Activated T-helper 17 cell treated with anti-CD3 and anti-CD28 coated beads, Interleukin-2, amount 50 U/mL, for 72 hours (primary cell): ENCODE measurements at regions not wholly inside any gene's neighbourhood (a gene's known extent, or its start where the extent isn't known, plus 50 kb on each side); places are given as distances from the start of the nearest gene placed in this dataset.
A peak's percentile ranks its signal among the peaks of the same experiment; 100 is the strongest.

ENCODE experiments used
- ATAC-seq: fragments of 150-1000 bp; cut with Tn5 transposase; replicated peaks from 2 replicates; pipeline ENCODE4 v1.10.0; 2021; ENCODE audit warnings: mild to moderate bottlenecking, moderate library complexity
- H3K27ac Mint-ChIP-seq: one replicate; pipeline ENCODE4 v1.8.0; 2022; ENCODE audit warnings: mixed read lengths
- H3K27me3 Mint-ChIP-seq: one replicate; pipeline ENCODE4 v1.8.0; 2022; ENCODE audit warnings: mixed read lengths
- H3K36me3 Mint-ChIP-seq: one replicate; pipeline ENCODE4 v1.8.0; 2022; ENCODE audit warnings: low read depth, mild to moderate bottlenecking, mixed read lengths
- H3K4me1 Mint-ChIP-seq: one replicate; pipeline ENCODE4 v1.8.0; 2022; ENCODE audit warnings: mixed read lengths
- H3K4me3 Mint-ChIP-seq: one replicate; pipeline ENCODE4 v1.8.0; 2022; ENCODE audit warnings: mild to moderate bottlenecking, mixed read lengths
- H3K9me3 Mint-ChIP-seq: one replicate; pipeline ENCODE4 v1.8.0; 2022; ENCODE audit warnings: mixed read lengths

DNA sequence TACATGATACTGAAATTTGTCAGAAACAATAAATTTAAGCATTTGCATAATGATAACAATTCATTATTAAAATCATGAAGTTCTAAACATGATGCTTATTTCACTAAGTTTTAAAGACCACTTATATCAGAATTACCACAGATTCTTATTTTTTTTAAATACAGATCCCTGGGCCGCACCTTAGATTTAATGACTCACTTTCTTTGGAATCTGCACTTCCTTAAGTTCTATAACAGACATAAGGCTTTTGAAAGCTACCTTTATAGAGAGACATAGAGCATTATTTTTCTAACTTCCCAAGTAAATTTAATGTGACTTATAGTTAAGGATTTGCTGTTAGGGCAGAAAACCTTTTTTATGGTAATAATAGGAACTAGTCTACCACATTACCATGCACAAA, 214.9 kb downstream of the IPMK start:
- H3K36me3 Mint-ChIP-seq = no peaks in the 10 kb centered on the region
- H3K27me3 Mint-ChIP-seq = no peaks in the 10 kb centered on the region
- no peak overlapping the region for H3K27ac Mint-ChIP-seq
- no peak for ATAC-seq
- H3K9me3 Mint-ChIP-seq = no peaks in the 10 kb centered on the region
- no peaks in the 10 kb centered on the region for H3K4me1 Mint-ChIP-seq
- H3K4me3 Mint-ChIP-seq = no peak overlapping the region

DNA sequence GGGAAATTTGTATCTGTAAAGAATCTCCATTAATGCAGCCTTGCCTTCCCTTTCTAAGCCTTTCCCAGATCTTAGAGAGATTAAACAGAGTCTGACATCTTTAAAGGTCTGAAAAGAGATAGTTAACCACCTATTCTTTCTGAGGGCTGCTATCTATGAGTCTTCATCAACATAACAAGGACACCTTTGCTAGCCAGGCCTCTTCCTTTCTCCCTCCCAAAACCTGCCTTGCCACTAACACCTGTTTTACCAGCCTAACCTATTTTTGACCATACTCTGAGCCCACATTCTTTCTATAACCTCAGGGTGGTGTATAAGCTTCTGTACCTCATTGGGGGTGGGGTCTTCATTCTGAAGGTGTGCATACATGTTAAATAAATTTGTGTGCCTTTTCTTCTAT, 217.1 kb downstream of the IPMK start:
- Mint-ChIP-seq H3K27ac (no peak overlapping the region), H3K36me3 (no peaks in the 10 kb centered on the region), H3K4me1 (no peaks in the 10 kb centered on the region), H3K9me3 (no peaks in the 10 kb centered on the region), H3K4me3 (no peak overlapping the region), H3K27me3 (peaks cover 6% of the 10 kb centered on the region)
- no peak for ATAC-seq

GRCh38 chr10:58048936-58049335, 218.8 kb downstream of the IPMK start:
- Mint-ChIP-seq H3K9me3 (no peaks in the 10 kb centered on the region), H3K27ac (no peak overlapping the region), H3K36me3 (no peaks in the 10 kb centered on the region), H3K4me3 (no peak overlapping the region), H3K4me1 (no peaks in the 10 kb centered on the region), H3K27me3 (peaks cover 6% of the 10 kb centered on the region)
- ATAC-seq = no peak

DNA sequence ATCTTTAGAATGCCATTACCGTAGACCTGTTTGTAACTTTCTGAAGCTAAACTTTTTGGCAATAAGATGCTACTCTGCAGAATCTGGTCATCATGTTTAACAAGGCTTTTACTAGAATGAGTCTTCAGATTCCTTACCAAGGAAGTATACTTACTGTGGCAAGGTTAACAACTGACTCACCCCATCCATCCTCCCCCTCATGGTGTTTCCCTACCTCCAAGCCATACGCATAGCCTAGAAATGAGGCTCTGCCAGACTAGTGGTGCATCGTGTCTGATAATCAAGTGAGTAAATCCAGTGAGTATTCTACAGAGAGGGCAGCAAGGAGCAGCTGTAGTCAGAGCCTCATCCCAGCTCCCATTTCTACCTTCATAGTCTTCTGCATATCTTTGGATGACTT, 223.6 kb downstream of the IPMK start:
- Mint-ChIP-seq H3K4me1 (no peaks in the 10 kb centered on the region), H3K27ac (no peak overlapping the region), H3K4me3 (no peak overlapping the region), H3K9me3 (peaks cover 8% of the 10 kb centered on the region), H3K27me3 (peaks cover 10% of the 10 kb centered on the region), H3K36me3 (no peaks in the 10 kb centered on the region)
- ATAC-seq = no peak

DNA sequence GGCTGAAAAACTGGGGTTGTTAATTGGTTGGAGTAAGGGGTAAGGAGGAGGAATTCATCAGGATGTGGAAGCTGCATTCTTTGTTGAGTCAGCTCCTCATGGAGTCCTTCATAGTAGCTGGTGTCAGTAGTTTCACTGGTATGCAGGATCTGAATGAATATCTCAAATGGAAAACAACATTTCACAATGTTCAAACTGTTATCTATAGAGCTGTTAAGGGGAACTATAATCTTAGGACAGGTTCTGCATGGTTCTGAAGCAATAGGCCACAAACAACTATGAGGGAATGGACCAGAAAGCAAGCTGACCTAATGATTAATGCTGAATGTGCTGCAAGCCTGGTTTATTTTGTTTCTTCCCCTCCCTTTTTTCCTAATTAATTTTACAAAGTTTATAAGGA, 225.8 kb downstream of the IPMK start:
- H3K4me3 Mint-ChIP-seq = no peak overlapping the region
- peaks cover 8% of the 10 kb centered on the region for H3K9me3 Mint-ChIP-seq
- no peaks in the 10 kb centered on the region for H3K36me3 Mint-ChIP-seq
- no peaks in the 10 kb centered on the region for H3K4me1 Mint-ChIP-seq
- ATAC-seq = no peak
- H3K27ac Mint-ChIP-seq = no peak overlapping the region
- H3K27me3 Mint-ChIP-seq = peaks cover 5% of the 10 kb centered on the region

DNA sequence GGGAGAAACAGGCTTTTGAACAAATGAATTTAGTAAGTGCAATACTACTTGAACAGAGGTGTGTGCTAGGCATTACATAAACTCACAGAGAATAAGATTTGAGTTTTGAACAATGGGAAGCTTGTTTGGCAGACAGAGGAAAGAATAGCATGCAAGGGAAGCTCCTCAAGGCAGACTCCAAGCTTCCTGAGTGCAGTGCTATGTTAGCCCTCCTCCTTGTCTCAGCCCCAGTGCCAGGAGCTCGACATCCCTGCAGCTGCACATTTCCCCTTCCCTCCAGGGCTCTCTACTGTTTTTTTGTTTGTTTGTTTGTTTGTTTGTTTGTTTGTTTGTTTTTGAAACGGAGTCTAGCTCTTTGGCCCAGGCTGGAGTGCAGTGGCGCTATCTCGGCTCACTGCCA, 237.5 kb downstream of the IPMK start:
- Mint-ChIP-seq H3K4me1 (no peaks in the 10 kb centered on the region), H3K27ac (no peak overlapping the region), H3K9me3 (peaks cover 5% of the 10 kb centered on the region), H3K27me3 (peaks cover 7% of the 10 kb centered on the region), H3K4me3 (no peak overlapping the region), H3K36me3 (no peaks in the 10 kb centered on the region)
- no peak for ATAC-seq

GRCh38 chr10:58028597-58029366, 238.9 kb downstream of the IPMK start:
- Mint-ChIP-seq H3K9me3 (no peaks in the 10 kb centered on the region), H3K27me3 (no peaks in the 10 kb centered on the region), H3K4me3 (no peak overlapping the region), H3K27ac (no peak overlapping the region), H3K36me3 (no peaks in the 10 kb centered on the region), H3K4me1 (no peaks in the 10 kb centered on the region)
- ATAC-seq = no peak

- H3K27ac Mint-ChIP-seq = no peak overlapping the region
- no peaks in the 10 kb centered on the region for H3K27me3 Mint-ChIP-seq
- H3K9me3 Mint-ChIP-seq = peaks cover 5% of the 10 kb centered on the region
- H3K4me3 Mint-ChIP-seq = no peak overlapping the region
- no peaks in the 10 kb centered on the region for H3K4me1 Mint-ChIP-seq
- no peak for ATAC-seq
- no peaks in the 10 kb centered on the region for H3K36me3 Mint-ChIP-seq
Measured at GRCh38 chr10:58027426-58027825, 240.3 kb downstream of the IPMK start.

GRCh38 chr10:58026036-58026435, 241.7 kb downstream of the IPMK start:
- no peak overlapping the region for H3K27ac Mint-ChIP-seq
- H3K36me3 Mint-ChIP-seq = no peaks in the 10 kb centered on the region
- no peak for ATAC-seq
- H3K4me3 Mint-ChIP-seq = no peak overlapping the region
- H3K4me1 Mint-ChIP-seq = no peaks in the 10 kb centered on the region
- H3K9me3 Mint-ChIP-seq = peaks cover 5% of the 10 kb centered on the region
- H3K27me3 Mint-ChIP-seq = no peaks in the 10 kb centered on the region

DNA sequence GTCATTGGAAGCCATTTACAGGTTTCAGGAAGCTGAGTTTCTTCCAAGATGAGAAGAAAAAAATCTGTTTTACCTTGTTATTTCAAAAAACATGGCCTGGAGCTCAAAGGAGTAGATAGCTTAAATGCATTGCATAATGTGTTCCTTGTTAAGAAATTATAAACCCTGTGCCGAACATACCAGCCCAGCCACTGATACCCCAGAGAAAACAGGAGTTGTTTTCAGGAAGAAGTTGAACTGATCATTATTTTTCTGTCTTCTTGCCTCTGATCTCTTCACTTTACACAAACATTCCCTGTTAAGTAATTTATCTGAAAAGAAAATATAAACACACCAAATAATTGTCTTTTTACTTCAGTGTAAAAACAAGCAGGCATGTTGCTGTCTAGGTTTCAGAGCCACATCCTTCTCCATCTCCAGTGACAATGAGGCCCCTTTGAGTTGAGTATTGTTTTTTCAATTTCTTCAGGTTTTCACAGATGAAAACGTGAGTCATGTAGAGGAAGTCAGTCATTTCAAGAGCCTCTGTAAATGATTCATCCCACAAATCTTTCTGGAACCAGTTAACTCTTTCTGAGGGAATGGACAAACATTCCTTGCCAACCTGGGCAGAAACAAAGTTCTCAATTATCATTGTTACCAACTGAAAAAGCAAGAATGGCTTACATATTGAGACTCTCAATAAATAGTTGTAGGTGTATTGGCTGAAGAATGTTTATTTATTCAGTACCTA, 244.2 kb downstream of the IPMK start:
- Mint-ChIP-seq H3K27ac (no peak overlapping the region), H3K36me3 (no peaks in the 10 kb centered on the region), H3K9me3 (peaks cover 5% of the 10 kb centered on the region), H3K4me1 (no peaks in the 10 kb centered on the region), H3K27me3 (no peaks in the 10 kb centered on the region), H3K4me3 (no peak overlapping the region)
- peak; percentile 63 for ATAC-seq

- no peak overlapping the region for H3K4me3 Mint-ChIP-seq
- no peaks in the 10 kb centered on the region for H3K27me3 Mint-ChIP-seq
- ATAC-seq = no peak
Measured at GRCh38 chr10:58019863-58020537, 247.7 kb downstream of the IPMK start.

GRCh38 chr10:58017719-58018367, 249.9 kb downstream of the IPMK start:
- H3K27me3 Mint-ChIP-seq = no peaks in the 10 kb centered on the region
- no peak overlapping the region for H3K4me3 Mint-ChIP-seq
- no peak for ATAC-seq
- H3K9me3 Mint-ChIP-seq = peaks cover 2% of the 10 kb centered on the region
- H3K4me1 Mint-ChIP-seq = no peaks in the 10 kb centered on the region
- no peak overlapping the region for H3K27ac Mint-ChIP-seq
- no peaks in the 10 kb centered on the region for H3K36me3 Mint-ChIP-seq

More at GRCh38 chr10:58019863-58020537, 247.7 kb downstream of the IPMK start:
- Mint-ChIP-seq H3K36me3 (no peaks in the 10 kb centered on the region), H3K9me3 (peaks cover 5% of the 10 kb centered on the region), H3K27ac (no peak overlapping the region), H3K4me1 (no peaks in the 10 kb centered on the region)

- no peaks in the 10 kb centered on the region for H3K27me3 Mint-ChIP-seq
- H3K27ac Mint-ChIP-seq = no peak overlapping the region
- H3K4me3 Mint-ChIP-seq = no peak overlapping the region
- H3K36me3 Mint-ChIP-seq = no peaks in the 10 kb centered on the region
- H3K9me3 Mint-ChIP-seq = no peaks in the 10 kb centered on the region
- no peak for ATAC-seq
- no peaks in the 10 kb centered on the region for H3K4me1 Mint-ChIP-seq
Measured at GRCh38 chr10:58016614-58017013, 251.1 kb downstream of the IPMK start.

DNA sequence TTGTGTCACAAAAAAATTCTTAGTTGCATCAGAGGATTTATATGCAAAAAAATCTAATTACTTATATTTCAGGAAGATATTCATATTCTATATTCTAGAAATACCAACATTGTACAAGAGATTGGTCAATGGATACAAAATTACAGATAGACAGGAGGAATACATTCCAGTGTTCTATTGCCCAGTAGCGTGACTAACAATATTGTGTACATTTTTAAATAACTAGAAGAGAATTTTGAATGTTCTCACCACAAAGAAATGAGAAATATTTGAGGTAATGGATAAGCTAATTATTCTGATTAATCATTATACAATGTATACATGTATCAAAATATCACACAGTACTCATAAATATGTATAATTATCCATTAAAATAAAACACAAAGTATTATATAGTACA, 253.3 kb downstream of the IPMK start:
- H3K4me1 Mint-ChIP-seq = no peaks in the 10 kb centered on the region
- no peak overlapping the region for H3K27ac Mint-ChIP-seq
- H3K4me3 Mint-ChIP-seq = no peak overlapping the region
- ATAC-seq = no peak
- H3K36me3 Mint-ChIP-seq = no peaks in the 10 kb centered on the region
- no peaks in the 10 kb centered on the region for H3K9me3 Mint-ChIP-seq
- no peaks in the 10 kb centered on the region for H3K27me3 Mint-ChIP-seq
